A673 (cell line): ENCODE measurements at regions not wholly inside any gene's neighbourhood (a gene's known extent, or its start where the extent isn't known, plus 50 kb on each side); places are given as distances from the start of the nearest gene placed in this dataset.

Experiments
- BruUV-seq: library from RNA; stranded (reverse); fragments of 400-500 nt; replicated peaks from 2 replicates; lab custom pipeline; 2021; lab: Mats Ljungman, UMichigan
- CTCF ChIA-PET: fragments of 300-600 bp; sonication (Branson Sonifier 250); formaldehyde crosslinking; loops from one replicate; lab custom pipeline; 2022; ENCODE audit warnings: antibody characterized with exemption; lab: Charles Lee
- POLR2A ChIA-PET: fragments of 300-600 bp; sonication (Branson Sonifier 250); formaldehyde crosslinking; loops from one replicate; lab custom pipeline; 2022; ENCODE audit warnings: antibody characterized with exemption; ENCODE audit not compliant: low non-redundant PET; lab: Charles Lee
- DNase-seq: peaks from one replicate; pipeline ENCODE4 v3.0.0-alpha.2; 2015; ENCODE audit warnings: low spot score
- H3K27ac ChIP-seq: fragments of 200-600 bp; sonication (generic); 2 replicates; pipeline ENCODE4 v1.5.1; 2016; ENCODE audit warnings: mixed run types, low read depth, mild to moderate bottlenecking, mixed read lengths, antibody characterized with exemption, low read length; ENCODE audit not compliant: poor library complexity, severe bottlenecking
- H3K27me3 ChIP-seq: fragments of 200-600 bp; sonication (generic); replicated peaks from 2 replicates; pipeline ENCODE4 v1.6.1; 2017; ENCODE audit warnings: mixed run types, low read depth, mild to moderate bottlenecking, mixed read lengths, antibody characterized with exemption, low read length; ENCODE audit not compliant: insufficient read depth, poor library complexity
- H3K36me3 ChIP-seq: fragments of 200-600 bp; sonication (generic); 2 replicates; pipeline ENCODE4 v1.6.1; 2016; ENCODE audit warnings: mixed run types, mild to moderate bottlenecking, mixed read lengths, antibody characterized with exemption, low read length; ENCODE audit not compliant: insufficient read depth, poor library complexity, severe bottlenecking
- H3K4me1 ChIP-seq: fragments of 200-600 bp; sonication (generic); 2 replicates; pipeline ENCODE4 v1.6.1; 2017; ENCODE audit warnings: mixed run types, mild to moderate bottlenecking, mixed read lengths, antibody characterized with exemption, low read length; ENCODE audit not compliant: insufficient read depth, poor library complexity, severe bottlenecking
- H3K4me3 ChIP-seq: fragments of 200-600 bp; sonication (generic); 2 replicates; pipeline ENCODE4 v1.5.1; 2016; ENCODE audit warnings: low read depth, mixed run types, mild to moderate bottlenecking, mixed read lengths, low read length; ENCODE audit not compliant: poor library complexity, severe bottlenecking
- H3K9me3 ChIP-seq: fragments of 200-600 bp; sonication (generic); 2 replicates; pipeline ENCODE4 v1.6.1; 2016; ENCODE audit warnings: mixed run types, low read depth, mild to moderate bottlenecking, mixed read lengths, antibody characterized with exemption, low read length; ENCODE audit not compliant: poor library complexity, severe bottlenecking
- EZH2 ChIP-seq: fragments of 200-600 bp; sonication (generic); IDR thresholded peaks from 2 replicates; pipeline ENCODE4 v1.6.1; 2017; ENCODE audit warnings: borderline replicate concordance, low read depth, mild to moderate bottlenecking, mixed read lengths, antibody characterized with exemption, low read length; ENCODE audit not compliant: poor library complexity, severe bottlenecking
- intact Hi-C: fragments of 100-400 bp; cut with micrococcal nuclease; formaldehyde crosslinking; loops from one replicate; pipeline ENCODE4 v1.10.0; 2022; ENCODE audit not compliant: unreplicated experiment
- TF ChIP-seq, protein P1 (sequence below): fragments of 300-800, 200-600 bp; sonication (generic); conservative IDR thresholded peaks from 2 replicates; pipeline ENCODE4 v1.5.1; 2017; ENCODE audit warnings: low read depth, mild to moderate bottlenecking, antibody characterized with exemption, low read length, moderate library complexity, mixed read lengths

GRCh38 chrX:8868070-8868773 is 67.0 kb upstream of the FAM9A start:
- POLR2A ChIA-PET = no interaction called here
- CTCF ChIA-PET = interaction anchor here (0.6 kb wide), 1 partner anchor 11 kb away, joined by 3 read pairs; no protein-coding TSS in a partner anchor
- H3K36me3 ChIP-seq = no peaks in the 10 kb centered on the region
- no TSS peak for BruUV-seq
- no peak for DNase-seq
- H3K9me3 ChIP-seq = no peaks in the 10 kb centered on the region
- TF ChIP-seq, protein P1, sequence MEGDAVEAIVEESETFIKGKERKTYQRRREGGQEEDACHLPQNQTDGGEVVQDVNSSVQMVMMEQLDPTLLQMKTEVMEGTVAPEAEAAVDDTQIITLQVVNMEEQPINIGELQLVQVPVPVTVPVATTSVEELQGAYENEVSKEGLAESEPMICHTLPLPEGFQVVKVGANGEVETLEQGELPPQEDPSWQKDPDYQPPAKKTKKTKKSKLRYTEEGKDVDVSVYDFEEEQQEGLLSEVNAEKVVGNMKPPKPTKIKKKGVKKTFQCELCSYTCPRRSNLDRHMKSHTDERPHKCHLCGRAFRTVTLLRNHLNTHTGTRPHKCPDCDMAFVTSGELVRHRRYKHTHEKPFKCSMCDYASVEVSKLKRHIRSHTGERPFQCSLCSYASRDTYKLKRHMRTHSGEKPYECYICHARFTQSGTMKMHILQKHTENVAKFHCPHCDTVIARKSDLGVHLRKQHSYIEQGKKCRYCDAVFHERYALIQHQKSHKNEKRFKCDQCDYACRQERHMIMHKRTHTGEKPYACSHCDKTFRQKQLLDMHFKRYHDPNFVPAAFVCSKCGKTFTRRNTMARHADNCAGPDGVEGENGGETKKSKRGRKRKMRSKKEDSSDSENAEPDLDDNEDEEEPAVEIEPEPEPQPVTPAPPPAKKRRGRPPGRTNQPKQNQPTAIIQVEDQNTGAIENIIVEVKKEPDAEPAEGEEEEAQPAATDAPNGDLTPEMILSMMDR = no peak
- TF ChIP-seq EZH2 = no peak
- intact Hi-C loops = no loop called here
- H3K27me3 ChIP-seq = no peaks in the 10 kb centered on the region
- H3K27ac ChIP-seq = no peak overlapping the region
- no peaks in the 10 kb centered on the region for H3K4me1 ChIP-seq
- H3K4me3 ChIP-seq = no peak overlapping the region

DNA sequence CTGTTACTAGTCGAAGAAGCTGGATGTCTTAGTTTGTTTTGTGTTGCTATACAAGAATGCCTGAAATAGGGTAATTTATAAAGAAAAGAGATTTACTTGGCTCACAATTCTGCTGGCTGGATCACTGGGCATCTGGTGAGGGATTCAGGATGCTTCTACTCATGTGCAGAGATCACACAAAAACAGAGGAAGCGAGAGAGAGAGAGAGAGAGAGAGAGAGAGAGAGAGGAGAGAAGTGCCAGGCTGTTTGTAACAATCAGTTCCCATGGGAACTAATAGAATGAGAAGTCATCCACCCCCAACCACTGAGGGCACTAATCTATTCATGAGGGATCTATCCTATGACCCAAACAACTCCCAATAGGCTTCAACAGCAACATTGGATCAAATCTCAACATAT is 66.2 kb upstream of the FAM9A start:
- Histone ChIP-seq H3K27ac (no peak overlapping the region), H3K4me1 (no peaks in the 10 kb centered on the region), H3K27me3 (no peaks in the 10 kb centered on the region), H3K9me3 (no peaks in the 10 kb centered on the region), H3K36me3 (no peaks in the 10 kb centered on the region), H3K4me3 (no peak overlapping the region)
- no peak for TF ChIP-seq EZH2
- TF ChIP-seq, protein P1 = no peak
- DNase-seq = no peak
- ChIA-PET CTCF (no interaction called here), POLR2A (no interaction called here)
- no TSS peak for BruUV-seq
- intact Hi-C loops = no loop called here

- DNase-seq = no peak
- no peak overlapping the region for H3K27ac ChIP-seq
- H3K9me3 ChIP-seq = no peaks in the 10 kb centered on the region
- no TSS peak for BruUV-seq
- no peaks in the 10 kb centered on the region for H3K36me3 ChIP-seq
- no peak overlapping the region for H3K4me3 ChIP-seq
- ChIA-PET POLR2A (no interaction called here), CTCF (no interaction called here)
- H3K4me1 ChIP-seq = no peaks in the 10 kb centered on the region
- TF ChIP-seq EZH2 = no peak
- TF ChIP-seq, protein P1 = no peak
- no peaks in the 10 kb centered on the region for H3K27me3 ChIP-seq
- intact Hi-C loops = no loop called here
Observed at GRCh38 chrX:8864161-8864560, 63.0 kb upstream of the FAM9A start.
